NB4 (cell line): ENCODE measurements at regions not wholly inside any gene's neighbourhood (a gene's known extent, or its start where the extent isn't known, plus 50 kb on each side); places are given as distances from the start of the nearest gene placed in this dataset.

Experiments used
- DNase-seq: peaks from one replicate; pipeline ENCODE4 v3.0.0; 2010; ENCODE audit warnings: low read depth
- H3K4me3 ChIP-seq: one replicate; pipeline ENCODE4 v1.5.1; 2011; ENCODE audit warnings: mild to moderate bottlenecking, low read depth, low read length, moderate library complexity
- CTCF ChIP-seq: IDR thresholded peaks from one replicate; pipeline ENCODE4 v1.5.1; 2012; ENCODE audit warnings: low read depth, low read length
- MAX ChIP-seq: IDR thresholded peaks from 2 replicates; pipeline ENCODE4 v1.6.1; 2011; ENCODE audit warnings: low read depth, low read length
- MYC ChIP-seq: IDR thresholded peaks from 2 replicates; pipeline ENCODE4 v1.6.1; 2011; ENCODE audit warnings: low read depth, low read length
- POLR2A ChIP-seq: IDR thresholded peaks from 2 replicates; pipeline ENCODE4 v1.6.1; 2011; ENCODE audit warnings: mild to moderate bottlenecking; ENCODE audit not compliant: insufficient read length; ENCODE audit errors: extremely low read depth

- no peak overlapping the region for H3K4me3 ChIP-seq
- DNase-seq: no peak
- TF ChIP-seq MAX (no peak), POLR2A (no peak), MYC (no peak), CTCF (no peak)
Measured at GRCh38 chr13:33686772-33687480, 131.0 kb upstream of the RFC3 start.

GRCh38 chr13:33690354-33690753, 127.6 kb upstream of the RFC3 start:
- no peak for DNase-seq
- H3K4me3 ChIP-seq: no peak overlapping the region
- TF ChIP-seq MAX (no peak), CTCF (no peak), POLR2A (no peak), MYC (no peak)

- no peak for TF ChIP-seq MYC
- no peak for TF ChIP-seq MAX
- TF ChIP-seq CTCF: no peak
- no peak for TF ChIP-seq POLR2A
- DNase-seq: no peak
- no peak overlapping the region for H3K4me3 ChIP-seq
Measured at GRCh38 chr13:33691980-33692379, 126.0 kb upstream of the RFC3 start.

GRCh38 chr13:33692531-33692930, 125.4 kb upstream of the RFC3 start:
- no peak overlapping the region for H3K4me3 ChIP-seq
- TF ChIP-seq CTCF: no peak
- no peak for TF ChIP-seq MAX
- TF ChIP-seq MYC: no peak
- TF ChIP-seq POLR2A: no peak
- no peak for DNase-seq

GRCh38 chr13:33694546-33694945, 123.4 kb upstream of the RFC3 start:
- no peak overlapping the region for H3K4me3 ChIP-seq
- DNase-seq: no peak
- TF ChIP-seq MAX (no peak), MYC (no peak), CTCF (no peak), POLR2A (no peak)
